Type B pancreatic cell (in vitro differentiated cells): ENCODE measurements at regions not wholly inside any gene's neighbourhood (a gene's known extent, or its start where the extent isn't known, plus 50 kb on each side); places are given as distances from the start of the nearest gene placed in this dataset.

Experiments
- DNase-seq: peaks from one replicate; pipeline ENCODE4 v3.0.0; 2021; ENCODE audit warnings: mixed read lengths; ENCODE audit not compliant: unreplicated experiment; ENCODE audit errors: extremely low spot score
- H3K27ac Mint-ChIP-seq: 2 replicates; pipeline ENCODE4 v1.8.0; 2021; ENCODE audit warnings: mild to moderate bottlenecking, mixed read lengths
- H3K27me3 Mint-ChIP-seq: 2 replicates; pipeline ENCODE4 v1.8.0; 2021; ENCODE audit warnings: mixed read lengths
- H3K36me3 Mint-ChIP-seq: 2 replicates; pipeline ENCODE4 v1.8.0; 2021; ENCODE audit warnings: mixed read lengths
- H3K4me1 Mint-ChIP-seq: one replicate; pipeline ENCODE4 v1.8.0; 2021; ENCODE audit warnings: mixed read lengths; ENCODE audit not compliant: unreplicated experiment
- H3K4me3 Mint-ChIP-seq: 2 replicates; pipeline ENCODE4 v1.8.0; 2021; ENCODE audit warnings: mild to moderate bottlenecking, mixed read lengths
- H3K9me3 Mint-ChIP-seq: 2 replicates; pipeline ENCODE4 v1.8.0; 2021; ENCODE audit warnings: mixed read lengths
- CTCF ChIP-seq: fragments of 200-600 bp; sonication (generic); conservative IDR thresholded peaks from 2 replicates; pipeline ENCODE4 v1.5.0; 2021; ENCODE audit warnings: antibody characterized with exemption, mild to moderate bottlenecking

GRCh38 chr6:1028723-1029122, 283.2 kb upstream of the FOXQ1 start:
- peaks cover 19% of the 10 kb centered on the region for H3K4me1 Mint-ChIP-seq
- no peaks in the 10 kb centered on the region for H3K9me3 Mint-ChIP-seq
- H3K27me3 Mint-ChIP-seq = peaks cover 6% of the 10 kb centered on the region
- no peaks in the 10 kb centered on the region for H3K36me3 Mint-ChIP-seq
- H3K27ac Mint-ChIP-seq = no peak overlapping the region
- no peak for DNase-seq
- H3K4me3 Mint-ChIP-seq = no peak overlapping the region
- TF ChIP-seq CTCF = no peak

GRCh38 chr6:1027795-1028569, 283.9 kb upstream of the FOXQ1 start:
- Mint-ChIP-seq H3K27me3 (peaks cover 6% of the 10 kb centered on the region), H3K36me3 (no peaks in the 10 kb centered on the region), H3K4me3 (no peak overlapping the region), H3K9me3 (no peaks in the 10 kb centered on the region), H3K4me1 (peaks cover 19% of the 10 kb centered on the region), H3K27ac (no peak overlapping the region)
- DNase-seq = no peak
- no peak for TF ChIP-seq CTCF

GRCh38 chr6:1027109-1027794, 284.6 kb upstream of the FOXQ1 start:
- DNase-seq = no peak
- H3K4me3 Mint-ChIP-seq = no peak overlapping the region
- peaks cover 19% of the 10 kb centered on the region for H3K4me1 Mint-ChIP-seq
- H3K27me3 Mint-ChIP-seq = peaks cover 6% of the 10 kb centered on the region
- no peaks in the 10 kb centered on the region for H3K9me3 Mint-ChIP-seq
- no peak overlapping the region for H3K27ac Mint-ChIP-seq
- TF ChIP-seq CTCF = no peak
- no peaks in the 10 kb centered on the region for H3K36me3 Mint-ChIP-seq

- no peak for DNase-seq
- no peak overlapping the region for H3K4me3 Mint-ChIP-seq
- peaks cover 6% of the 10 kb centered on the region for H3K27me3 Mint-ChIP-seq
- no peak overlapping the region for H3K27ac Mint-ChIP-seq
- peaks cover 19% of the 10 kb centered on the region for H3K4me1 Mint-ChIP-seq
- H3K36me3 Mint-ChIP-seq = no peaks in the 10 kb centered on the region
- no peak for TF ChIP-seq CTCF
- H3K9me3 Mint-ChIP-seq = no peaks in the 10 kb centered on the region
Observed at GRCh38 chr6:1025821-1026220, 286.1 kb upstream of the FOXQ1 start.

GRCh38 chr6:1024587-1024986, 287.3 kb upstream of the FOXQ1 start:
- Mint-ChIP-seq H3K4me3 (no peak overlapping the region), H3K4me1 (peaks cover 19% of the 10 kb centered on the region), H3K9me3 (no peaks in the 10 kb centered on the region), H3K36me3 (no peaks in the 10 kb centered on the region), H3K27me3 (peaks cover 6% of the 10 kb centered on the region), H3K27ac (no peak overlapping the region)
- TF ChIP-seq CTCF = no peak
- DNase-seq = no peak
